ENCODE measurements at regions not wholly inside any gene's neighbourhood (a gene's known extent, or its start where the extent isn't known, plus 50 kb on each side); places are given as distances from the start of the nearest gene placed in this dataset.

DNA sequence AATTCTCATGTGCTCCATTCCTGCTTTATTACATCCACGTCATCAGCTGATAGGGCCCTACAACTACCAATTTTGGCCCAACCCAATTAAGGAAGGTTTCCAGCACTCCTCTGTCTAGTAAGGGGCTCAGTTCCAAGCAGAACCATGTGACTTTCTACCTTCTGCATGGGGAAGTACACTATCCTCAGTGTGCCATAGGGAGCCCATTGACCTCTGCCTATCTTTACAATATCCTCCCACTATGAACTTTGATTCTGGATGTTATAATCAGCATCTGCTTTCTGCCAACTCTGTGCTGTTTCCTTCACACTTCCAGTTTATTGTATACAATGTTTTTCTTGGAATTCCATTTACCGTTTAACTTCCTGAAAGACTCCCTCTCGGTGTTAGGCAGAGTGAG, 53.9 kb upstream of the GCFC2 start:
- Histone ChIP-seq H3K36me3 (ENCODE audit: control insufficient read depth in 1 of 2, insufficient read depth in 2 of 2, low read length in 2 of 2) (no peaks in the 10 kb centered on the region), H3K79me2 (ENCODE audit: insufficient read depth, low read length) (no peaks in the 10 kb centered on the region), H3K27me3 (ENCODE audit: insufficient read depth, low read length) (no peaks in the 10 kb centered on the region; the same call in 1 of the 2 replicates), H3K9me3 (ENCODE audit: control insufficient read depth in 1 of 2, insufficient read depth in 1 of 2, low read depth in 1 of 2, low read length in 2 of 2) (no peaks in the 10 kb centered on the region), H4K20me1 (ENCODE audit: insufficient read depth) (no peaks in the 10 kb centered on the region), H3K4me1 (ENCODE audit: control insufficient read depth in 1 of 2, insufficient read depth in 2 of 2, low read length in 2 of 2) (no peaks in the 10 kb centered on the region), H3K9me2 (ENCODE audit: insufficient read depth) (no peaks in the 10 kb centered on the region), H3K9ac (ENCODE audit: low read length) (no peak overlapping the region), H2AFZ (ENCODE audit: low read depth, low read length, poor library complexity, severe bottlenecking) (no peak overlapping the region), H3K4me3 (replicated peaks in 1 of 2; ENCODE audit: low read depth in 1 of 2, low read length in 2 of 2) (no peak overlapping the region), H3K27ac (ENCODE audit: low read depth, low read length) (no peak overlapping the region), H3K4me2 (ENCODE audit: low read length) (no peak overlapping the region)
- no peak for TF ChIP-seq MAX (IDR thresholded peaks at IDR 0.05)
- TF ChIP-seq ATF3 (IDR thresholded peaks at IDR 0.05): no peak
- no peak for TF ChIP-seq YY1 (IDR thresholded peaks at IDR 0.05; ENCODE audit: extremely low read depth, insufficient replicate concordance, low read depth, low read length)
- TF ChIP-seq JUND (IDR thresholded peaks at IDR 0.05): no peak
- TF ChIP-seq ZNF274 (IDR thresholded peaks at IDR 0.05; ENCODE audit: low read depth, low read length): no peak
- TF ChIP-seq SRF (IDR thresholded peaks at IDR 0.05; ENCODE audit: low read depth): no peak
- TF ChIP-seq CTCF (IDR thresholded peaks at IDR 0.05 in 2 of 3, conservative IDR thresholded peaks at IDR 0.05 in 1 of 3; ENCODE audit: borderline replicate concordance in 1 of 3, insufficient read depth in 1 of 3, low read depth in 2 of 3, low read length in 2 of 3): no peak
- DNase-seq (ENCODE audit: low read depth, low spot score): no peak
- ChIA-PET RAD21 (ENCODE audit: low non-redundant PET in 1 of 2, low total read pairs in 2 of 2, uncharacterized antibody in 2 of 2, unreplicated experiment in 2 of 2) (no interaction called here), CTCF (no interaction called here), POLR2A (no interaction called here)
- no TSS peak for BruUV-seq (replicated peaks)
- no peak for ATAC-seq
- intact Hi-C loops (cut with micrococcal nuclease): no loop called here
